HCT116 (cell line): ENCODE measurements at regions not wholly inside any gene's neighbourhood (a gene's known extent, or its start where the extent isn't known, plus 50 kb on each side); places are given as distances from the start of the nearest gene placed in this dataset.

Source experiments
- ATAC-seq: fragments of 200-7000 bp; cut with Tn5 transposase; 2 replicates; pipeline ENCODE4 v1.9.1; 2020; ENCODE audit warnings: mild to moderate bottlenecking, moderate library complexity
- BruUV-seq: library from RNA; stranded (reverse); fragments of 400-500 nt; replicated peaks from 2 replicates; lab custom pipeline; 2021; lab: Mats Ljungman, UMichigan
- CTCF ChIA-PET: fragments of 300-600 bp; sonication (Branson Sonifier 250); formaldehyde crosslinking; loops from one replicate; lab custom pipeline; 2021; ENCODE audit warnings: antibody characterized with exemption; lab: Charles Lee
- POLR2A ChIA-PET: fragments of 300-600, 350-600 bp; sonication (Branson Sonifier 250); formaldehyde crosslinking; loops from one replicate; lab custom pipeline; 2021; ENCODE audit warnings: antibody characterized with exemption; lab: Charles Lee
- RAD21 ChIA-PET, 2 experiments: fragments of 300-600 bp; sonication (Branson Sonifier 250); formaldehyde crosslinking; loops; one replicate each; lab custom pipeline; 2023; ENCODE audit warnings: low total read pairs in 2 of 2; ENCODE audit not compliant: uncharacterized antibody in 2 of 2, unreplicated experiment in 2 of 2, low non-redundant PET in 1 of 2; lab: Charles Lee
- DNase-seq: peaks from one replicate; pipeline ENCODE4 v3.0.0-alpha.2; 2010; ENCODE audit warnings: low read depth, low spot score
- H2AFZ ChIP-seq: fragments of 200-600 bp; shearing (Covaris generic), sonication (generic); 2 replicates; pipeline ENCODE4 v1.6.1; 2017; ENCODE audit warnings: low read depth, mixed run types, mixed read lengths, antibody characterized with exemption, low read length; ENCODE audit not compliant: poor library complexity, severe bottlenecking
- H3K27ac ChIP-seq: 2 replicates; pipeline ENCODE4 v1.5.1; 2012; ENCODE audit warnings: low read depth, low read length
- H3K27me3 ChIP-seq: fragments of 200-600 bp; sonication (generic); 2 replicates; pipeline ENCODE4 v1.6.1; 2016; ENCODE audit warnings: mixed run types, low read length, mixed read lengths; ENCODE audit not compliant: insufficient read depth
- H3K36me3 ChIP-seq, 2 experiments: fragments of 200-500 bp in 1 of 2; fragments of 200-600 bp in 1 of 2; sonication (Bioruptor generic) in 1 of 2; sonication (generic) in 1 of 2; 2 replicates each; pipeline versions ENCODE4 v1.5.1 to v1.6.1; 2014 to 2016; ENCODE audit warnings: low read length in 2 of 2, inconsistent platforms in 1 of 2, mixed read lengths in 1 of 2, mixed run types in 1 of 2; ENCODE audit not compliant: insufficient read depth in 2 of 2, control insufficient read depth in 1 of 2
- H3K4me1 ChIP-seq, 2 experiments: fragments of 200-600 bp in 1 of 2; sonication (generic) in 1 of 2; 2 replicates each; pipeline versions ENCODE4 v1.5.1 to v1.6.1; 2012 to 2017; ENCODE audit warnings: low read length in 2 of 2, inconsistent platforms in 1 of 2, mild to moderate bottlenecking in 1 of 2, mixed read lengths in 1 of 2, mixed run types in 1 of 2, moderate library complexity in 1 of 2; ENCODE audit not compliant: insufficient read depth in 2 of 2, control insufficient read depth in 1 of 2
- H3K4me2 ChIP-seq: fragments of 200-600 bp; sonication (generic); 2 replicates; pipeline ENCODE4 v1.6.1; 2017; ENCODE audit warnings: mixed run types, low read length, mixed read lengths
- H3K4me3 ChIP-seq, 2 experiments: fragments of 200-600 bp in 1 of 2; sonication (generic) in 1 of 2; replicated peaks in 1 of 2; 2 replicates each; pipeline ENCODE4 v1.5.1; 2011 to 2016; ENCODE audit warnings: low read length in 2 of 2, control low read depth in 1 of 2, low read depth in 1 of 2, mild to moderate bottlenecking in 1 of 2, mixed read lengths in 1 of 2, mixed run types in 1 of 2
- H3K79me2 ChIP-seq: fragments of 200-600 bp; sonication (generic); 2 replicates; pipeline ENCODE4 v1.6.1; 2017; ENCODE audit warnings: mild to moderate bottlenecking, mixed run types, low read length, moderate library complexity, mixed read lengths; ENCODE audit not compliant: insufficient read depth
- H3K9ac ChIP-seq: fragments of 200-600 bp; sonication (generic); 2 replicates; pipeline ENCODE4 v1.6.1; 2016; ENCODE audit warnings: low read length, mixed read lengths
- H3K9me2 ChIP-seq: fragments of 200-600 bp; sonication (generic), shearing (Covaris generic); 2 replicates; pipeline ENCODE4 v1.6.1; 2017; ENCODE audit warnings: mixed run types, mild to moderate bottlenecking, moderate library complexity; ENCODE audit not compliant: insufficient read depth
- H3K9me3 ChIP-seq, 2 experiments: fragments of 200-500 bp in 1 of 2; fragments of 200-600 bp in 1 of 2; sonication (Bioruptor generic) in 1 of 2; sonication (generic) in 1 of 2; 2 replicates each; pipeline ENCODE4 v1.6.1; 2014 to 2017; ENCODE audit warnings: low read length in 2 of 2, mixed read lengths in 2 of 2, inconsistent platforms in 1 of 2, low read depth in 1 of 2, mild to moderate bottlenecking in 1 of 2, mixed run types in 1 of 2, moderate library complexity in 1 of 2; ENCODE audit not compliant: control insufficient read depth in 1 of 2, insufficient read depth in 1 of 2
- H4K20me1 ChIP-seq: fragments of 200-600 bp; sonication (generic), shearing (Covaris generic); 2 replicates; pipeline ENCODE4 v1.6.1; 2017; ENCODE audit warnings: mixed run types, mild to moderate bottlenecking, moderate library complexity; ENCODE audit not compliant: insufficient read depth
- ATF3 ChIP-seq: IDR thresholded peaks from 2 replicates; pipeline ENCODE4 v1.6.1; 2012
- CBX3 ChIP-seq: IDR thresholded peaks from 2 replicates; pipeline ENCODE4 v1.6.1; 2012; ENCODE audit warnings: low read depth
- EGR1 ChIP-seq: IDR thresholded peaks from 2 replicates; pipeline ENCODE4 v1.6.1; 2012; ENCODE audit warnings: low read depth
- ELF1 ChIP-seq: IDR thresholded peaks from 2 replicates; pipeline ENCODE4 v1.6.1; 2012; ENCODE audit warnings: low read depth, borderline replicate concordance
- EZH2phosphoT487 ChIP-seq: fragments of 200-600 bp; IDR thresholded peaks from 2 replicates; pipeline ENCODE4 v1.6.1; 2018; ENCODE audit warnings: antibody characterized with exemption, borderline replicate concordance
- FOSL1 ChIP-seq: IDR thresholded peaks from 2 replicates; pipeline ENCODE4 v1.6.1; 2012; ENCODE audit warnings: low read depth
- JUND ChIP-seq: IDR thresholded peaks from 2 replicates; pipeline ENCODE4 v1.6.1; 2012
- MAX ChIP-seq: IDR thresholded peaks from 2 replicates; pipeline ENCODE4 v1.6.1; 2012
- POLR2A ChIP-seq: IDR thresholded peaks from 2 replicates; pipeline ENCODE4 v1.7.0; 2011; ENCODE audit warnings: borderline replicate concordance; ENCODE audit not compliant: insufficient read depth, insufficient read length; ENCODE audit errors: extremely low read depth
- RAD21 ChIP-seq: IDR thresholded peaks from 2 replicates; pipeline ENCODE4 v1.6.1; 2012; ENCODE audit warnings: low read depth, mild to moderate bottlenecking
- SIN3A ChIP-seq: IDR thresholded peaks from 2 replicates; pipeline ENCODE4 v1.6.1; 2012; ENCODE audit warnings: low read depth
- SRF ChIP-seq: IDR thresholded peaks from 2 replicates; pipeline ENCODE4 v1.6.1; 2012; ENCODE audit warnings: low read depth
- TCF7L2 ChIP-seq: IDR thresholded peaks from 2 replicates; pipeline ENCODE4 v1.7.0; 2011; ENCODE audit warnings: borderline replicate concordance, inconsistent platforms; ENCODE audit not compliant: insufficient read depth, insufficient read length; ENCODE audit errors: extremely low read depth
- YY1 ChIP-seq: IDR thresholded peaks from 2 replicates; pipeline ENCODE4 v1.6.1; 2011; ENCODE audit warnings: low read length, low read depth, moderate library complexity, mild to moderate bottlenecking; ENCODE audit not compliant: insufficient replicate concordance; ENCODE audit errors: extremely low read depth
- ZBTB33 ChIP-seq: IDR thresholded peaks from 2 replicates; pipeline ENCODE4 v1.6.1; 2011; ENCODE audit warnings: mild to moderate bottlenecking, low read length, moderate library complexity; ENCODE audit not compliant: insufficient replicate concordance; ENCODE audit errors: extremely low read depth
- ZNF274 ChIP-seq: fragments of 200-500 bp; sonication (Bioruptor generic); IDR thresholded peaks from 2 replicates; pipeline ENCODE4 v1.6.1; 2014; ENCODE audit warnings: mild to moderate bottlenecking, low read depth, low read length, inconsistent platforms
- intact Hi-C: fragments of 100-400 bp; cut with micrococcal nuclease; formaldehyde crosslinking; loops from 2 replicates; pipeline ENCODE4 v1.10.0; 2022

GRCh38 chr5:158143081-158143480 is 284.1 kb upstream of the CLINT1 start:
- no TSS peak for BruUV-seq
- Histone ChIP-seq H3K4me2 (no peak overlapping the region), H3K79me2 (no peaks in the 10 kb centered on the region), H3K36me3 (no peaks in the 10 kb centered on the region), H3K9me3 (no peaks in the 10 kb centered on the region), H3K4me3 (no peak overlapping the region), H3K9me2 (no peaks in the 10 kb centered on the region), H3K4me1 (no peaks in the 10 kb centered on the region), H2AFZ (no peak overlapping the region), H3K9ac (no peak overlapping the region), H4K20me1 (no peaks in the 10 kb centered on the region), H3K27me3 (peaks cover 43% of the 10 kb centered on the region), H3K27ac (no peak overlapping the region)
- ChIA-PET CTCF (no interaction called here), RAD21 (no interaction called here), POLR2A (no interaction called here)
- ATAC-seq (no peak), DNase-seq (no peak)
- intact Hi-C loops = no loop called here
- no peak for TF ChIP-seq MAX
- TF ChIP-seq JUND = no peak
- TF ChIP-seq SIN3A = no peak
- TF ChIP-seq FOSL1 = no peak
- no peak for TF ChIP-seq EGR1
- no peak for TF ChIP-seq ATF3
- no peak for TF ChIP-seq CBX3

GRCh38 chr5:158142156-158142555 is 283.2 kb upstream of the CLINT1 start:
- TF ChIP-seq ATF3 = no peak
- no peak for TF ChIP-seq TCF7L2
- no peak for TF ChIP-seq RAD21
- no peak for TF ChIP-seq SIN3A
- TF ChIP-seq SRF = no peak
- no peak for TF ChIP-seq ZNF274
- no peak for TF ChIP-seq ZBTB33
- TF ChIP-seq EGR1 = no peak
- TF ChIP-seq POLR2A = no peak
- TF ChIP-seq ELF1 = no peak
- TF ChIP-seq YY1 = no peak
- TF ChIP-seq EZH2phosphoT487 = no peak
- DNase-seq = no peak
- Histone ChIP-seq H3K79me2 (no peaks in the 10 kb centered on the region), H3K27ac (no peak overlapping the region), H3K4me2 (no peak overlapping the region), H3K9me2 (no peaks in the 10 kb centered on the region), H3K9ac (no peak overlapping the region), H3K4me3 (no peak overlapping the region), H3K9me3 (no peaks in the 10 kb centered on the region), H3K27me3 (peaks cover 34% of the 10 kb centered on the region), H2AFZ (no peak overlapping the region), H4K20me1 (no peaks in the 10 kb centered on the region), H3K36me3 (no peaks in the 10 kb centered on the region), H3K4me1 (no peaks in the 10 kb centered on the region)
- ChIA-PET POLR2A (no interaction called here), CTCF (no interaction called here), RAD21 (no interaction called here)
- BruUV-seq = no TSS peak
- intact Hi-C loops = no loop called here
- ATAC-seq = no peak
